GM18907 (cell line): ENCODE measurements at regions not wholly inside any gene's neighbourhood (a gene's known extent, or its start where the extent isn't known, plus 50 kb on each side); places are given as distances from the start of the nearest gene placed in this dataset.

Source experiments
- ATAC-seq: cut with Tn5 transposase; IDR thresholded peaks from one replicate; pipeline ENCODE4 v1.9.1; 2021; ENCODE audit warnings: mild to moderate bottlenecking, moderate library complexity; ENCODE audit not compliant: unreplicated experiment

- ATAC-seq: no peak
These were observed 306.5 kb upstream of the ZNF521 start for GRCh38 chr18:25658476-25658875.

DNA sequence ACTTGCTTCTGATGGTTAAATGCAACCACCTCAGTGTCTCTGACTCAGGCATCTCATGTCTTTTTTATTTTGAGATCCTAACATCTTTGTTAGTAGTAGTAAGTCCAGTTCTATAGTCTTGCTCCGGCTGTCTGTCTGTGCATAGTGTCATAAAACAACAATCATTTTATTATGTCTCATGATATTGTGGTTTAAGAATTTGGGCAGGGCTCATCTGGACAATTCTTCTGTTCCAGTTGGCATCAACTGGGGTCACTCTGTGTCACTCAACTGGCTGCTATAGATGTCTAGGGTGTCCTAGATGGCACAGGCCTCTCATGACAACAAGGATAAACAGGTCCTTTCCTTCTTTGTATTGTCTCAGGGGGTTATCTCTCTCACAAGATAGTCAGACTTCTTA, 299.6 kb upstream of the ZNF521 start:
- ATAC-seq: no peak

DNA sequence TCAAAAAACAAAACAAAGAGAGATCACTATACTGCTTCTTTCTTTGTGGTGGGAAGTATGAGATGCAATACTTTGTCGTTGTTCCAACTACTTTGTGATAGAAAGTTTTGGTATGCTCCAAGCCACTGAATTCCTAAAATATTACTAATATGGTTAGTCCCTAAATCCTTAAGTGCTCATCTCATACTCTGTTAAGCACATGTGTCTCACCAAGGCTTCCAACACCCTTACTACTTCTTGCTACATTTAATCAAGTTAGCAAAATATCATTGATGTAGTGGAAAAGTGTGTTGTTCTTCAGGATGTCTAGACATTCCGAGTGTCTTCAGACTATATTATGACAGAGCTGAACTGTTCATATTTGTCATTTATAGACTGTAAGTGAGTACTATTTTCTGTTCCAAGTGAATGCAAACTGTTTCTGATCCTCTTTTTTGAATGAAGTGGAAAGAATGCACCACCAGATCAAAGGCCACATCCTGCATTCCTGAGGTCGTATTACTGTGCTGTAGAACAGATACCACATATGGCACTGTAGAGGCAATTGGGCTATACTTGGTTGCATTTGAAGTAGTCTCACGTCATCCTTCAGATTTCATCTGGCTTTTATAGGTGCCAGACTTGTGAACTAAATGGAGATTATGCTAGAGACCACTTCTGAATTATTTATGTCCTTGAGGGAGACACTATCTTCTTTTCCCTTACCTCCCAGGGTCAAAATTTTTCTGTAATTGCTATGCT, 298.4 kb upstream of the ZNF521 start:
- no peak for ATAC-seq

GRCh38 chr18:25648716-25649260, 296.8 kb upstream of the ZNF521 start:
- ATAC-seq: no peak

- no peak for ATAC-seq
These were observed 295.4 kb upstream of the ZNF521 start for GRCh38 chr18:25647404-25647803.

DNA sequence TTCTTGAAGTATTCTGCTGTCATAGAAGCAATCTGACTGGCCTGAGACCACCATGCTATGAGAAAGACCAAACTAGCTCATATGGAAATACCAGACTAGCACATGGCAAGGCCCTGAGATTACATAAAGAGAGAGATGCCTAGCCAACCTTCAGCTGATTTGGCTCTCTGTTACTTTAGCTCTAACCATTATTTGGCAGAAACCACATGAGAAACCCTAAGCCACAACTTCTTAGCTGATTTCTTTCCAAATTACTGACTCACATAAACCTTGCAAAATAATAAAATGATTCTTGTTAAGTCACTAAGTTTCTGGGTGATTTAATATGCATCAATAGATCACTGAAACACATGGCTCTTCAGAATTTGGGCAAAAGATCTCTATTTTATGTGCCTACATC, 295.0 kb upstream of the ZNF521 start:
- ATAC-seq: no peak

GRCh38 chr18:25639596-25639995, 287.6 kb upstream of the ZNF521 start:
- ATAC-seq: no peak

GRCh38 chr18:25633563-25633962, 281.6 kb upstream of the ZNF521 start:
- ATAC-seq: no peak

DNA sequence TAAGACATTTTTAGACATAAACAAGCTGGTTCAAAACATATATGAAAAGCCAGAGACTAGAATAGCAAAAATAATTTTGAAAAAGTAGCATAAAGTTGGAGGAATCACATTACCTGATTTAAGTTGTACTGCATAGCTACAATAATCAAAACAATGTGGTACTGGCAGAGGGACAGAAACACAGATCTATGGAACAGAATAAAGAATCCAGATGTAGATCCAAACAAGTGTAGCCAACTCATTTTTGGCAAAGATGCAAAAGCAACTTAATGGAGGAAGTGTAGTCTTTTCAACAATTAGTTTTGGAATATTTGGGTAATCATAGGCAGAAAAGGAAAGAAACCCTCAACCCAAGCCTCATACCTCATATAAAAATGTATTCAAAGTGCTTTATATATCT, 278.7 kb upstream of the ZNF521 start:
- ATAC-seq: no peak

DNA sequence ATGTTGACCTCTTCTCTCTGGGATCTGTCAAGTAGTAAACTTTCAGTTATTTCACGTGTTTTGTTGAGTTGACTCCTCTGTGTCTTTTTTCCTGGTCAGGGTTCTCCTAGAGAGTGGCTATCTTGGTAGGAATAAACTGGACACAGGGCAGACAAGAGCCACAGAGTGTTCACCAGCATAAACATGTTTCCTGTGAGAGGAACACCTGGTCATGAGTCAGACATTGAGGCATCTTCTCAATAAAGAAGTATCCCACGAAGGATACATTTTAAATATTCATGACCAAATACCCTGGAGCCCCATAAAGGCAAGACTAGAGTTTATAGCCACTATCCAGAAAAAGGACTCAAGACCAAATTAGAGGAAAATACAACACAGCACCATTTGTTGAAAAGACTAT, 269.7 kb upstream of the ZNF521 start:
- no peak for ATAC-seq

DNA sequence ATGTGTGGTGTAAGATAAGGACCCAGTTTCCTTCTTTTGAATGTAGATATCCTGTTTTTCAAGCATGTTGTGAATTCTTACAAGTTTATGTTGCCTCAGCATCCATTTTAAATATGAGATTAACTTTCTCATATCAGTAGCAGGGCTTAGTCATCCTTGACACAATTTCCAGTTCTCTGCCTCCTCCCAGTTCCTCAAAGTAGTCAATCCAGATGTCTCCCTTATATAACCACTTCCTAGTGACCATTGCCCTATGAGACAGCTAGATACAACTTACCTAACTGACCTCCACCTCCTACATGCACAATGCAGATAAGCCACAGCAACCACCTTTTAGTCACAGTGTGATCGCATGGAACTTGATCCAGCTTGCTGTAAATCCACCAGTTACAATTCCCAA, 269.2 kb upstream of the ZNF521 start:
- no peak for ATAC-seq

DNA sequence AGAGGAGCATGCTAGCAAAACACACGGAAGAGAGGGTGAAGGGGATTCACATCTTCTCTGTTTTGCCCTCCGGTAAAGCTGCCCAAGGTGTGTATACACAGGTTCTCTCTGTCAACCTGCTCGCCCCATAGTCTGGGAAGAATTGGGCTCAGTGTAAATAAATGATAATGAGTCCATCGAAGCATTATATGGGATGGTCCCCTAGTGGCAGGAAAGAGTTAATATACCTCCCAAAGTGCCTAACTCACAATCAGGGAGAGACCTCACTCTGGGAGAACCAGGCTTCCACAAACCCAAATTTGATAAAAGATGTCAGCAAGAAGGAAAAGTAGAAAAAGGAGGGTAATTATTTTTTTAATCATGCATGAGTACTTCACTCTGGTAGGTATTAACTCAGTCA, 262.2 kb upstream of the ZNF521 start:
- no peak for ATAC-seq

- no peak for ATAC-seq
These were observed 260.5 kb upstream of the ZNF521 start for GRCh38 chr18:25612466-25612865.

DNA sequence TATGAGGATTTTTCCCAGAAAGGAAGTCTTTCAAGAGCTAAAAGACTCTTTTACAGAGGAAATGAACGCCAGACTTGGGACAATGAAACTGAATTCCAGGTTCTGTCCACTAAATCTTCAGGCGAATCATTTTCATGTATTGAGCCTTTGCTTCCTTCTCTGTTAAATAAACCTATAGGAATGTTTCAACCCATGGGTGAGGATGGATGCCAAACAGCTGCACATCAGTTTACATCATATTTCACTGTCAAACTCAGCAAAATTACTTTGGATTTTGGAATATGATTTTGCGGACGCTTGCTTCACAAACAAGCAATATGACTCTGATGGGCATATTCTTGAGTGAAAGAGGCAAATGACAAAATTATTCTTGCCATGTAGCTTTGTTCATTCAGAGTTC, 256.1 kb upstream of the ZNF521 start:
- no peak for ATAC-seq

GRCh38 chr18:25604894-25605597, 253.1 kb upstream of the ZNF521 start:
- no peak for ATAC-seq

GRCh38 chr18:25604196-25604893, 252.4 kb upstream of the ZNF521 start:
- no peak for ATAC-seq

DNA sequence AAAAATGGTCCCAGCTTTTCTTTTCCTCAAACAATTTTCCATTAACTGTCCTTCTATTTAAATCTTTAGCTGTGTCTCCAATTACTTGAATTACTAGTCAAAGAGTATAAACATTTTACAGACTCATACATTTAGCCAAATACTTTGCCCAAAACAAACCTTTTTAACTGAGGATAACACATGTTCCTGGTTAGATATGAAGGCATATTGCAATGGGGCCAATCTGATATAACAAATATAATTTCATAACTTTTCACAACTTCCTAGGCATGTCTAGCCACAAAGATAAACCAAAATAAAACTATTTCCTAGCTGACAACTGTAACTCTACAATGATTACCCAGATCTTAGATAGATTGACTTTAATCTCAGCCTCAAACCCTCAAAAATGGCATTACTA, 247.5 kb upstream of the ZNF521 start:
- ATAC-seq: no peak

- ATAC-seq: no peak
These were observed 245.5 kb upstream of the ZNF521 start for GRCh38 chr18:25597476-25597875.

GRCh38 chr18:25595274-25596060, 243.5 kb upstream of the ZNF521 start:
- no peak for ATAC-seq

DNA sequence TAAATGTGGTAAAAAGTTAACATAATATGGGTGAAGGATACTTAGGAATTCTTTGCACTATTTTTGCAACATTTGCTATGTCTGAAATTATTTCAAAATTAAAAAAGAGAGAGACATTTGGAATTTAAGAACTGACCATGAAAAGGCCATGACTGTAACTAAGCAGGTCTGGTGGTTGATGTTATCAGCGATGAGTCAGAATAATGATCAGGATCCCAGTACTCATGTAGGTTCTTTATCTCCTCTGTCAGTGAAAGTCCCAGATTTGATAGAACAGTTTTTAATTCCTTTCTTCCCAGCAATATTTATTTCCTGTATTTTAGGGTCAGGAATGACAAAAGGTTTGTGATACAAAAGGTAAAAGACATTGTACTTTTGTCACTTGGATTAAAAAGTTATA, 242.4 kb upstream of the ZNF521 start:
- no peak for ATAC-seq

DNA sequence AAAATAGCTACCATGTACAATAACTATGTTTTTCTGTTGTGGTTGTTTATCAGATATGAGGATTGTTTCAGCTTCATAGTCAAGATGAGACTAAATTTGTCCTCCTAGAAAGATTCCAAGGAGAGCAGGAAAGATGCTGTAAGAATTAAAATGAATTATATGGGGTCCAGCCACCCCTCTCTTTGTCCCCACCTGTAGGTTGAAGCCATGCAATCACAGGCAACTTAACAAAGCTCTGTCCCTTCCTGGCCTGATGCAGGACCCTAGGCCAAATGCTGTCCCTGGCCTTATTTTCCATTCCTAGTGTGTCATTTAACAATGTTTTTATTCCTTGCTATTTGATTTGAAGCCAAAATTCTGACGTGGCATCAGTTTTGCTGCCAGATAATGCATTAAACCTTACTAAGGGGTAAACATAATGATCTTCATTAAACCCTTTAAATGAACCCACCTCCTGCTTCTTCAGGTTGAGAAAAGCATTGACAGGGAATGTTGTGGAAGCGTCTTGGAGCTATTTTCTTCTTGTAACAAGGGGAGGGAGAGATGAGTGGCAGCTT, 240.9 kb upstream of the ZNF521 start:
- ATAC-seq: no peak
